IMR-90 (cell line): ENCODE measurements at regions not wholly inside any gene's neighbourhood (a gene's known extent, or its start where the extent isn't known, plus 50 kb on each side); places are given as distances from the start of the nearest gene placed in this dataset.

ENCODE experiments used
- ATAC-seq: fragments of 200-7000 bp; cut with Tn5 transposase; 2 replicates; pipeline ENCODE4 v1.9.1; 2020; ENCODE audit warnings: low read depth, mild to moderate bottlenecking, moderate library complexity
- BruUV-seq: library from RNA; stranded (reverse); fragments of 400-500 nt; replicated peaks from 2 replicates; lab custom pipeline; 2021; lab: Mats Ljungman, UMichigan
- CTCF ChIA-PET: fragments of 300-600 bp; formaldehyde crosslinking; extraction: SDS; loops from one replicate; lab custom pipeline; 2021; ENCODE audit warnings: antibody characterized with exemption; lab: Yijun Ruan, JAX
- POLR2A ChIA-PET: fragments of 300-600 bp; sonication (Branson Sonifier 250); formaldehyde crosslinking; loops from one replicate; lab custom pipeline; 2022; ENCODE audit warnings: antibody characterized with exemption; ENCODE audit not compliant: unreplicated experiment; lab: Charles Lee
- DNase-seq: peaks from one replicate; pipeline ENCODE4 v3.0.0; 2013
- H2AFZ ChIP-seq: replicated peaks from 2 replicates; pipeline ENCODE3; 2013; ENCODE audit warnings: low read length, mild to moderate bottlenecking; ENCODE audit not compliant: poor library complexity
- H2AK5ac ChIP-seq: 2 replicates; pipeline ENCODE4 v1.6.1; 2013; ENCODE audit warnings: low read depth, low read length, inconsistent platforms
- H2AK9ac ChIP-seq: replicated peaks from 2 replicates; pipeline ENCODE3; 2013; ENCODE audit warnings: mild to moderate bottlenecking, low read depth, low read length, moderate library complexity; ENCODE audit not compliant: poor library complexity
- H2BK120ac ChIP-seq: 2 replicates; pipeline ENCODE4 v1.6.1; 2013; ENCODE audit warnings: low read depth, low read length, inconsistent platforms
- H2BK15ac ChIP-seq: 3 replicates; pipeline ENCODE4 v1.6.1; 2013; ENCODE audit warnings: low read depth, low read length, inconsistent platforms
- H2BK20ac ChIP-seq: 2 replicates; pipeline ENCODE4 v1.6.1; 2013; ENCODE audit warnings: low read depth, mild to moderate bottlenecking, inconsistent platforms, low read length, moderate library complexity
- H2BK5ac ChIP-seq: 2 replicates; pipeline ENCODE4 v1.6.1; 2013; ENCODE audit warnings: mild to moderate bottlenecking, low read depth, low read length, inconsistent platforms; ENCODE audit not compliant: poor library complexity, severe bottlenecking
- H3K14ac ChIP-seq: replicated peaks from 2 replicates; pipeline ENCODE4 v1.6.1; 2013; ENCODE audit warnings: low read depth, low read length, inconsistent platforms
- H3K18ac ChIP-seq: 2 replicates; pipeline ENCODE4 v1.6.1; 2013; ENCODE audit warnings: low read depth, low read length, control low read depth
- H3K23ac ChIP-seq: 2 replicates; pipeline ENCODE4 v1.6.1; 2013; ENCODE audit warnings: low read depth, low read length, inconsistent platforms
- H3K27ac ChIP-seq: 2 replicates; pipeline ENCODE4 v1.5.1; 2013; ENCODE audit warnings: mild to moderate bottlenecking, control low read depth, low read length; ENCODE audit not compliant: insufficient read depth
- H3K27me3 ChIP-seq: 2 replicates; pipeline ENCODE4 v1.6.1; 2013; ENCODE audit warnings: low read length; ENCODE audit not compliant: control insufficient read depth, insufficient read depth
- H3K36me3 ChIP-seq: 2 replicates; pipeline ENCODE4 v1.6.1; 2013; ENCODE audit warnings: low read length, mixed read lengths; ENCODE audit not compliant: control insufficient read depth, insufficient read depth
- H3K4ac ChIP-seq: 2 replicates; pipeline ENCODE4 v1.6.1; 2013; ENCODE audit warnings: low read depth, low read length, inconsistent platforms
- H3K4me1 ChIP-seq: 2 replicates; pipeline ENCODE4 v1.6.1; 2013; ENCODE audit warnings: low read length, mixed read lengths; ENCODE audit not compliant: control insufficient read depth, insufficient read depth
- H3K4me2 ChIP-seq: 2 replicates; pipeline ENCODE4 v1.6.1; 2013; ENCODE audit warnings: low read depth, mild to moderate bottlenecking, control low read depth, low read length, moderate library complexity
- H3K4me3 ChIP-seq: 2 replicates; pipeline ENCODE4 v1.5.1; 2013; ENCODE audit warnings: low read depth, mild to moderate bottlenecking, control low read depth, low read length, moderate library complexity; ENCODE audit not compliant: insufficient read depth
- H3K56ac ChIP-seq: 2 replicates; pipeline ENCODE4 v1.6.1; 2013; ENCODE audit warnings: low read length, inconsistent platforms; ENCODE audit not compliant: insufficient read depth; ENCODE audit errors: extremely low read depth
- H3K79me1 ChIP-seq, 2 experiments: 2 replicates each; pipeline ENCODE4 v1.6.1; 2013; ENCODE audit warnings: low read length in 2 of 2, inconsistent platforms in 1 of 2, low read depth in 1 of 2
- H3K9ac ChIP-seq: 2 replicates; pipeline ENCODE4 v1.6.1; 2013; ENCODE audit warnings: low read depth, low read length, control low read depth
- H3K9me1 ChIP-seq: 2 replicates; pipeline ENCODE4 v1.6.1; 2013; ENCODE audit warnings: low read length, inconsistent platforms; ENCODE audit not compliant: insufficient read depth
- H3K9me3 ChIP-seq: 2 replicates; pipeline ENCODE4 v1.6.1; 2013; ENCODE audit warnings: low read length; ENCODE audit not compliant: control insufficient read depth, insufficient read depth
- H4K20me1 ChIP-seq: 2 replicates; pipeline ENCODE4 v1.6.1; 2013; ENCODE audit warnings: low read length, inconsistent platforms; ENCODE audit not compliant: insufficient read depth
- H4K5ac ChIP-seq: 2 replicates; pipeline ENCODE4 v1.6.1; 2013; ENCODE audit warnings: mild to moderate bottlenecking, low read depth, low read length, control low read depth
- H4K8ac ChIP-seq, 2 experiments: 2 replicates each; pipeline ENCODE4 v1.6.1; 2013; ENCODE audit warnings: low read depth in 2 of 2, low read length in 2 of 2, control low read depth in 1 of 2, inconsistent platforms in 1 of 2
- H4K91ac ChIP-seq: 2 replicates; pipeline ENCODE4 v1.6.1; 2013; ENCODE audit warnings: low read depth, low read length, inconsistent platforms; ENCODE audit not compliant: insufficient read depth
- BHLHE40 ChIP-seq: fragments of 150-350 bp; IDR thresholded peaks from 2 replicates; pipeline ENCODE4 v1.6.1; 2016; ENCODE audit warnings: mild to moderate bottlenecking, low read depth, low read length
- CEBPB ChIP-seq: IDR thresholded peaks from 2 replicates; pipeline ENCODE4 v1.6.1; 2012; ENCODE audit warnings: low read depth, low read length, improper control_type of control experiment
- CHD1 ChIP-seq: IDR thresholded peaks from 2 replicates; pipeline ENCODE4 v1.6.1; 2012; ENCODE audit warnings: low read depth, low read length, improper control_type of control experiment
- CTCF ChIP-seq: conservative IDR thresholded peaks from 2 replicates; pipeline ENCODE4 v1.5.1; 2012; ENCODE audit warnings: mild to moderate bottlenecking, low read depth, low read length, improper control_type of control experiment
- ELK1 ChIP-seq: fragments of 150-350 bp; IDR thresholded peaks from 2 replicates; pipeline ENCODE4 v1.6.1; 2016; ENCODE audit warnings: low read depth, mild to moderate bottlenecking, low read length, moderate library complexity, borderline replicate concordance
- FOS ChIP-seq: fragments of 150-350 bp; IDR thresholded peaks from 2 replicates; pipeline ENCODE4 v1.6.1; 2016; ENCODE audit warnings: low read depth, low read length
- MAFK ChIP-seq: IDR thresholded peaks from 2 replicates; pipeline ENCODE4 v1.6.1; 2012; ENCODE audit warnings: low read depth, low read length, improper control_type of control experiment
- MAZ ChIP-seq: IDR thresholded peaks from 2 replicates; pipeline ENCODE4 v1.6.1; 2012; ENCODE audit warnings: low read depth, mild to moderate bottlenecking, low read length, improper control_type of control experiment, moderate library complexity, borderline replicate concordance
- MXI1 ChIP-seq: IDR thresholded peaks from 2 replicates; pipeline ENCODE4 v1.6.1; 2012; ENCODE audit warnings: low read depth, mild to moderate bottlenecking, low read length, moderate library complexity, borderline replicate concordance
- POLR2A ChIP-seq: IDR thresholded peaks from 2 replicates; pipeline ENCODE4 v1.6.1; 2012; ENCODE audit warnings: mild to moderate bottlenecking, low read depth, low read length
- RAD21 ChIP-seq: IDR thresholded peaks from 2 replicates; pipeline ENCODE4 v1.6.1; 2012; ENCODE audit warnings: low read length, improper control_type of control experiment
- RCOR1 ChIP-seq: IDR thresholded peaks from 2 replicates; pipeline ENCODE4 v1.6.1; 2012; ENCODE audit warnings: mild to moderate bottlenecking, low read length, improper control_type of control experiment; ENCODE audit not compliant: insufficient replicate concordance
- RFX5 ChIP-seq: IDR thresholded peaks from 2 replicates; pipeline ENCODE4 v1.8.0; 2012; ENCODE audit warnings: low read depth, mild to moderate bottlenecking, low read length, moderate library complexity
- SMC3 ChIP-seq: fragments of 150-350 bp; IDR thresholded peaks from 2 replicates; pipeline ENCODE4 v1.6.1; 2016; ENCODE audit warnings: low read depth, mild to moderate bottlenecking, antibody characterized with exemption, low read length, moderate library complexity
- USF2 ChIP-seq: fragments of 150-350 bp; IDR thresholded peaks from 2 replicates; pipeline ENCODE4 v1.6.1; 2017; ENCODE audit warnings: mild to moderate bottlenecking, antibody characterized with exemption, low read length, low read depth
- WGBS, 2 experiments: methylation state at CpG; one replicate each; pipeline versions ENCODE4 v1.1.5 to v1.1.7; 2013; ENCODE audit warnings: missing lambda C conversion rate in 2 of 2; ENCODE audit not compliant: insufficient read length in 1 of 2; ENCODE audit errors: extremely low coverage in 2 of 2; 5-methylcytosine and 5-hydroxymethylcytosine counted together
- dilution Hi-C: fragments of 300-500 bp; cut with HindIII; formaldehyde crosslinking; loops from one replicate; pipeline ENCODE4 v1.14.3; 2018; ENCODE audit warnings: low sequenced_read_pairs; ENCODE audit not compliant: unreplicated experiment
- in situ Hi-C: fragments of 300-500 bp; cut with MboI; formaldehyde crosslinking; loops from 3 replicates; pipeline ENCODE4 v1.14.3; 2019; ENCODE audit warnings: low sequenced_read_pairs, inconsistent platforms, mixed read lengths
- intact Hi-C: fragments of 100-400 bp; cut with micrococcal nuclease; formaldehyde crosslinking; loops from 2 replicates; pipeline ENCODE4 v1.10.0; 2022

GRCh38 chrX:109952985-109953905 lies 49.7 kb upstream of the TMEM164 start:
- no peak overlapping the region for H2AK5ac ChIP-seq
- H3K18ac ChIP-seq = no peak overlapping the region
- no peak for ATAC-seq
- ChIA-PET POLR2A (no interaction called here), CTCF (interaction anchor here (0.9 kb wide), 1 partner anchor 17 kb away, joined by 4 read pairs; no protein-coding TSS in a partner anchor)
- H2AK9ac ChIP-seq = no peak overlapping the region
- no peak overlapping the region for H3K4me3 ChIP-seq
- H3K27ac ChIP-seq = no peak overlapping the region
- no peak overlapping the region for H3K14ac ChIP-seq
- H4K20me1 ChIP-seq = no peaks in the 10 kb centered on the region
- H3K56ac ChIP-seq = no peak overlapping the region
- H2BK20ac ChIP-seq = no peak overlapping the region
- H3K36me3 ChIP-seq = no peaks in the 10 kb centered on the region
- H3K9ac ChIP-seq = no peak overlapping the region
- WGBS, 2 experiments = no CpG with 5 or more reads among the region's 4 CpGs
- no peak overlapping the region for H2BK5ac ChIP-seq
- BruUV-seq = no TSS peak
- no peak for DNase-seq
- H3K4me1 ChIP-seq = no peaks in the 10 kb centered on the region
- peaks cover 3% of the 10 kb centered on the region for H3K27me3 ChIP-seq
- H3K4me2 ChIP-seq = no peak overlapping the region
- no peak overlapping the region for H4K5ac ChIP-seq
- H3K9me3 ChIP-seq = no peaks in the 10 kb centered on the region
- H2BK15ac ChIP-seq = no peak overlapping the region
- intact Hi-C loops = no loop called here
- H3K23ac ChIP-seq = no peak overlapping the region
- H3K4ac ChIP-seq = no peak overlapping the region
- dilution Hi-C loops = no loop called here
- in situ Hi-C loops = no loop called here
- no peaks in the 10 kb centered on the region for H3K9me1 ChIP-seq
- H4K91ac ChIP-seq = no peak overlapping the region
- no peak overlapping the region for H4K8ac ChIP-seq
- H2BK120ac ChIP-seq = no peak overlapping the region
- H2AFZ ChIP-seq = no peak overlapping the region
- no peaks in the 10 kb centered on the region for H3K79me1 ChIP-seq
- TF ChIP-seq SMC3 (no peak), ELK1 (no peak), RFX5 (no peak), POLR2A (no peak), MXI1 (no peak), FOS (no peak), RCOR1 (no peak), CHD1 (no peak), USF2 (no peak), CTCF (no peak), CEBPB (no peak), MAZ (no peak), BHLHE40 (no peak), MAFK (no peak), RAD21 (no peak)
